ENCODE measurements at regions not wholly inside any gene's neighbourhood (a gene's known extent, or its start where the extent isn't known, plus 50 kb on each side); places are given as distances from the start of the nearest gene placed in this dataset.

GRCh38 chr9:113775749-113776148 lies 100.4 kb upstream of the ZNF618 start:
- no peak for ATAC-seq
- CTCF ChIA-PET, result no interaction called here
- Mint-ChIP-seq H3K27me3 (peaks cover 2% of the 10 kb centered on the region), H3K4me3 (no peak overlapping the region), H3K4me1 (no peaks in the 10 kb centered on the region), H3K9me3 (ENCODE audit: low read depth) (no peaks in the 10 kb centered on the region), H3K27ac (no peak overlapping the region), H3K36me3 (no peaks in the 10 kb centered on the region)
- DNase-seq, result peak; percentile 18

GRCh38 chr9:113776194-113776593 lies 99.9 kb upstream of the ZNF618 start:
- no peaks in the 10 kb centered on the region for H3K4me1 Mint-ChIP-seq
- H3K9me3 Mint-ChIP-seq (ENCODE audit: low read depth), result no peaks in the 10 kb centered on the region
- DNase-seq (peak; percentile 9), ATAC-seq (no peak)
- H3K36me3 Mint-ChIP-seq, result no peaks in the 10 kb centered on the region
- H3K27ac Mint-ChIP-seq, result no peak overlapping the region
- CTCF ChIA-PET, result no interaction called here
- H3K27me3 Mint-ChIP-seq, result peaks cover 1% of the 10 kb centered on the region
- H3K4me3 Mint-ChIP-seq, result no peak overlapping the region

- Mint-ChIP-seq H3K9me3 (ENCODE audit: low read depth) (no peaks in the 10 kb centered on the region), H3K27me3 (no peaks in the 10 kb centered on the region), H3K4me3 (no peak overlapping the region), H3K36me3 (no peaks in the 10 kb centered on the region), H3K4me1 (no peaks in the 10 kb centered on the region), H3K27ac (no peak overlapping the region)
- CTCF ChIA-PET, result no interaction called here
- ATAC-seq, result no peak
- peak; percentile 18 for DNase-seq
These were observed 94.7 kb upstream of the ZNF618 start for GRCh38 chr9:113781381-113781780.

DNA sequence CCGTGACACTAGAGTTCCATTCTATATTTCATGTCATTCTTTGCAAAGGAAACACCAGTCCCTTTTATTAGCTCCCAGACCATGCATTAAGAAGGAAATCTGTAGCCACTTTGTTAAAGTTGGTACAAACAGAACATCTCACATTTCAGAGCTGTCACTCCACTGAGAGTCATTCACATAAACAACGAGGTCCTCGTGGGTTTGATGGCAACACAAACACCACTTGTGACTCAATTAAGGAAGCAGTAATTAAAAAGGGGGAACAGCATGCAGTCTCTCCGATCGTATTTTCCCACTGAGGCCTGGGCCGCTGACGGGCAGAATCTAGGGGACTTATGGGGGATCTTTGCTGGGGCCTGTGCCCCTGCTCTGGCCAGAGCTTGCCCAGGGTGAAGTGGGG lies 94.2 kb upstream of the ZNF618 start:
- Mint-ChIP-seq H3K27me3 (no peaks in the 10 kb centered on the region), H3K4me3 (no peak overlapping the region), H3K36me3 (no peaks in the 10 kb centered on the region), H3K9me3 (ENCODE audit: low read depth) (no peaks in the 10 kb centered on the region), H3K4me1 (no peaks in the 10 kb centered on the region), H3K27ac (no peak overlapping the region)
- peak; percentile 18 for DNase-seq
- ATAC-seq, result no peak
- CTCF ChIA-PET, result no interaction called here

- no peaks in the 10 kb centered on the region for H3K4me1 Mint-ChIP-seq
- ATAC-seq, result no peak
- H3K9me3 Mint-ChIP-seq (ENCODE audit: low read depth), result no peaks in the 10 kb centered on the region
- no peaks in the 10 kb centered on the region for H3K27me3 Mint-ChIP-seq
- peak; percentile 1 for DNase-seq
- H3K27ac Mint-ChIP-seq, result no peak overlapping the region
- H3K36me3 Mint-ChIP-seq, result no peaks in the 10 kb centered on the region
- no peak overlapping the region for H3K4me3 Mint-ChIP-seq
- CTCF ChIA-PET, result no interaction called here
These were observed 92.6 kb upstream of the ZNF618 start for GRCh38 chr9:113783475-113783874.

- DNase-seq (peak; percentile 0), ATAC-seq (no peak)
- Mint-ChIP-seq H3K9me3 (ENCODE audit: low read depth) (no peaks in the 10 kb centered on the region), H3K36me3 (no peaks in the 10 kb centered on the region), H3K27ac (no peak overlapping the region), H3K4me1 (no peaks in the 10 kb centered on the region), H3K27me3 (no peaks in the 10 kb centered on the region), H3K4me3 (no peak overlapping the region)
- CTCF ChIA-PET, result no interaction called here
These were observed 90.8 kb upstream of the ZNF618 start for GRCh38 chr9:113785334-113785733.

GRCh38 chr9:113786071-113786470 lies 90.0 kb upstream of the ZNF618 start:
- no peaks in the 10 kb centered on the region for H3K4me1 Mint-ChIP-seq
- no peak overlapping the region for H3K27ac Mint-ChIP-seq

GRCh38 chr9:113787871-113788270 lies 88.2 kb upstream of the ZNF618 start:
- no peaks in the 10 kb centered on the region for H3K4me1 Mint-ChIP-seq
- DNase-seq, result no peak
- no peak for ATAC-seq
- H3K27me3 Mint-ChIP-seq, result no peaks in the 10 kb centered on the region
- H3K27ac Mint-ChIP-seq, result no peak overlapping the region
- CTCF ChIA-PET, result no interaction called here
- no peaks in the 10 kb centered on the region for H3K36me3 Mint-ChIP-seq
- H3K9me3 Mint-ChIP-seq (ENCODE audit: low read depth), result no peaks in the 10 kb centered on the region
- H3K4me3 Mint-ChIP-seq, result no peak overlapping the region

More at GRCh38 chr9:113786071-113786470, 90.0 kb upstream of the ZNF618 start:
- DNase-seq, result peak; percentile 9
- no peaks in the 10 kb centered on the region for H3K36me3 Mint-ChIP-seq
- no peaks in the 10 kb centered on the region for H3K27me3 Mint-ChIP-seq
- no peak for ATAC-seq
- no peak overlapping the region for H3K4me3 Mint-ChIP-seq
- CTCF ChIA-PET, result no interaction called here
- H3K9me3 Mint-ChIP-seq (ENCODE audit: low read depth), result no peaks in the 10 kb centered on the region

DNA sequence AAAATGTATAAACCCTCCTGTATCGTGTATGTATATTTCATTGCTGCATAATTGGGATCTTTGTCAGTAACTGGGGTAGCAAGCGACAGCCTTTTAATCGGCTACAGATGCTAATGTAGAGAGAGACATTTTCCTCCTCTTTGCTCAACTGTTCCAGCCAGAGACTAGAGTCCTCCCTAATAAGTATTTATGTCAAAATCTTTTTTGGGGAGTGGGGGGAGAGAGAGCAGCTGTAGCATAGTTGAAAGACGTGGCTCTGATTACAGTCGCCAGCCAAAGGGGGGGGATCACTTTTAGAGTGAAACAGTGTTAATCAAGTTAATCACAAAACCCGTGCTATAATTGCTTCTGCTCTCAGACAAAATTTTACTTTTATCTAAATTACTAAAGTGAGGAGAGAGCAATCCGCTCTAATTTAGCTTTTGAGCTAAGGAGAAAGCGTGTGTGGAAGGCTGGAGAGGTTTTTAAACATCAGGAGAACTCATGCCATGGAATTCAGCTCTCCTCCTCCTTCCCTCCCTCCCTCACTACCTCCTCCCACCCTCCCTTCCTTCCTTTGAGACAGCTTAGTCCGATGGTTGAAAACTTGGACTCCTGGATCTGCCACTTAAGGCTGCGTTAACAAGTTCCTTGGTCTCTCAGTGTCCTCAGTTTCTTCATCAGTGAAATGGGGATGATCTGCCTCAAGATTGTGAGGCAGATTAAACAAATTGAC lies 87.3 kb upstream of the ZNF618 start:
- H3K4me1 Mint-ChIP-seq, result no peaks in the 10 kb centered on the region
- CTCF ChIA-PET, result no interaction called here
- no peak overlapping the region for H3K27ac Mint-ChIP-seq
- no peaks in the 10 kb centered on the region for H3K9me3 Mint-ChIP-seq (ENCODE audit: low read depth)
- no peak for DNase-seq
- no peaks in the 10 kb centered on the region for H3K27me3 Mint-ChIP-seq
- no peak overlapping the region for H3K4me3 Mint-ChIP-seq
- ATAC-seq, result no peak
- no peaks in the 10 kb centered on the region for H3K36me3 Mint-ChIP-seq

DNA sequence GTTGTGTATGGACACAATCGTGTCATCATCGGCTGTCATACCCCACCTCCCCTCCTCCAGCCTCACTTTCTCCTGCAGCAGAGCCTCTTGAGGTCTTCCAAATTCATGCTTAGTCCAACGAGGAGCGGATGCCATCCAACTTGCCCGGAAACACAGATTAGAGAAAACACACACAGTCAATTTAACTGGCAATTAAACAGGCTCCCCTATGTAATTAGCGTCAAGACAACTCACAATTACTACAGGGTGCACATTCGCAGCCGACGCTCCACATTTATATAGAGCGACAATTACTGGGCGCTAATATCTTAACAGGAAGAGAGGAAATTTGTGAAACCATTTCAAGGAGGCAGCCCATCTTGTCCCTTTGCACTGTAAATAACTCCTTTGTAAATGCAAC lies 86.0 kb upstream of the ZNF618 start:
- DNase-seq (no peak), ATAC-seq (no peak)
- Mint-ChIP-seq H3K4me3 (no peak overlapping the region), H3K4me1 (no peaks in the 10 kb centered on the region), H3K27ac (no peak overlapping the region), H3K36me3 (no peaks in the 10 kb centered on the region), H3K27me3 (no peaks in the 10 kb centered on the region), H3K9me3 (ENCODE audit: low read depth) (no peaks in the 10 kb centered on the region)
- CTCF ChIA-PET, result no interaction called here

- H3K27me3 Mint-ChIP-seq, result no peaks in the 10 kb centered on the region
- H3K4me1 Mint-ChIP-seq, result no peaks in the 10 kb centered on the region
- ATAC-seq, result no peak
- H3K4me3 Mint-ChIP-seq, result no peak overlapping the region
- CTCF ChIA-PET, result no interaction called here
- no peaks in the 10 kb centered on the region for H3K36me3 Mint-ChIP-seq
- DNase-seq, result no peak
- H3K9me3 Mint-ChIP-seq (ENCODE audit: low read depth), result no peaks in the 10 kb centered on the region
- no peak overlapping the region for H3K27ac Mint-ChIP-seq
These were observed 82.6 kb upstream of the ZNF618 start for GRCh38 chr9:113793558-113793957.

DNA sequence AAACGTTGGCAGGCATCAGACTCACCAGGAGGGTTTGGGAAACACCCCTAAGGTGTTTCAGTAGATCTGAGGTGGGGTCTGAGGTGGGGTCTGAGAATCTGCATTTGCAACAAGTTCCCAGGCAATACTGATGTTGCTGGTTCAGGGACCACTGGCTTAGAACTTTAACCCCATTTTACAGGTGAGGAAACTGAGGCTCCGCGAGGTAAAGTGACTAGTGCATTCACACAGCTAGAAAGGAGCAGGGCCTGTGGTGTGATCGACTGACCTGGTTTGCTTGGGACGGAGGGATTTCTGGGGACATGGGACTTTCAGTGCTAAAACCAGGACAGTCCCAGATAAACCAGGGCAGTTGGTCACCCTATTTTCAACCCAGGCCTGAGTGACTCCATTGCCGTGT lies 81.4 kb upstream of the ZNF618 start:
- CTCF ChIA-PET, result no interaction called here
- DNase-seq, result peak; percentile 31
- H3K9me3 Mint-ChIP-seq (ENCODE audit: low read depth), result no peaks in the 10 kb centered on the region
- H3K27ac Mint-ChIP-seq, result no peak overlapping the region
- no peak for ATAC-seq
- H3K36me3 Mint-ChIP-seq, result no peaks in the 10 kb centered on the region
- no peaks in the 10 kb centered on the region for H3K27me3 Mint-ChIP-seq
- H3K4me3 Mint-ChIP-seq, result no peak overlapping the region
- no peaks in the 10 kb centered on the region for H3K4me1 Mint-ChIP-seq

DNA sequence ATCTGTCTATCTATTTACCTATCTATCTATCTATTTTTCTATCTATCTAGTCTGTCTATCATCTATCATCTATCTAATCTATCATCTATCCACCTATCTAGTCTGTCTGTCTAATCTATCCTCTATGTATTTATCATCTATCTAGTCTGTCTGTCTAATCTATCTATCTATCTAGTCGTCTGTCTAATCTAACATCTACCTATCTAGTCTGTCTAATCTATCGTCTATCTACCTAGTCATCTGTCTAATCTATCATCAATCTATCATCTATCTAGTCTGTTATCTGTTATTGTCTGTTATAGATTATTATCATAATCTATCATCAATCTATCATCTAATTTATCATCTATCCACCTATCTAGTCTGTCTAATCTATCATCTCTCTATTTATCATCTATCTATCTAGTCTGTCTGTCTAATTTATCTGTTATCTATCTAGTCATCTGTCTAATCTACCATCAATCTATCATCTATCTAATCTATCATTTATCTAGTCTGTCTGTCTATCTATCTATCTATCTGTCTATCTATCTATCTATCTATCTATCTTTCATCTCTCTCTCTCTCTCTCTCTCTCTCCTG lies 80.2 kb upstream of the ZNF618 start:
- peaks cover 2% of the 10 kb centered on the region for H3K27me3 Mint-ChIP-seq
- DNase-seq (no peak), ATAC-seq (no peak)
- H3K9me3 Mint-ChIP-seq (ENCODE audit: low read depth), result no peaks in the 10 kb centered on the region
- H3K4me3 Mint-ChIP-seq, result no peak overlapping the region
- H3K36me3 Mint-ChIP-seq, result no peaks in the 10 kb centered on the region
- CTCF ChIA-PET, result no interaction called here
- no peak overlapping the region for H3K27ac Mint-ChIP-seq
- no peaks in the 10 kb centered on the region for H3K4me1 Mint-ChIP-seq

- H3K9me3 Mint-ChIP-seq (ENCODE audit: low read depth), result no peaks in the 10 kb centered on the region
- DNase-seq, result peak; percentile 31
- CTCF ChIA-PET, result no interaction called here
These were observed 79.3 kb upstream of the ZNF618 start for GRCh38 chr9:113796646-113797426.

More at GRCh38 chr9:113796646-113797426, 79.3 kb upstream of the ZNF618 start:
- Mint-ChIP-seq H3K36me3 (no peaks in the 10 kb centered on the region), H3K27ac (no peak overlapping the region), H3K4me3 (no peak overlapping the region), H3K27me3 (peaks cover 2% of the 10 kb centered on the region), H3K4me1 (no peaks in the 10 kb centered on the region)
- ATAC-seq, result no peak
